GM12865 (cell line): ENCODE measurements at regions not wholly inside any gene's neighbourhood (a gene's known extent, or its start where the extent isn't known, plus 50 kb on each side); places are given as distances from the start of the nearest gene placed in this dataset.

Source experiments
- DNase-seq: peaks from one replicate; pipeline ENCODE4 v3.0.0; 2010; ENCODE audit warnings: low read depth
- H3K4me3 ChIP-seq: 2 replicates; pipeline ENCODE4 v1.5.1; 2011; ENCODE audit warnings: mild to moderate bottlenecking, low read depth, low read length, control low read depth
- CTCF ChIP-seq: IDR thresholded peaks from 2 replicates; pipeline ENCODE4 v1.5.1; 2011; ENCODE audit warnings: low read length, control low read depth, low read depth, inconsistent platforms; ENCODE audit not compliant: insufficient read depth; ENCODE audit errors: missing control alignments

GRCh38 chr7:94177441-94177840 lies 173.3 kb upstream of the BET1 start:
- DNase-seq = no peak
- no peak overlapping the region for H3K4me3 ChIP-seq
- no peak for TF ChIP-seq CTCF

- TF ChIP-seq CTCF = no peak
- peak; percentile 79 for DNase-seq
- H3K4me3 ChIP-seq = no peak overlapping the region
These were observed 174.1 kb upstream of the BET1 start for GRCh38 chr7:94178230-94178629.

GRCh38 chr7:94179466-94179865 lies 175.3 kb upstream of the BET1 start:
- TF ChIP-seq CTCF = no peak

GRCh38 chr7:94182066-94182465 lies 177.9 kb upstream of the BET1 start:
- no peak overlapping the region for H3K4me3 ChIP-seq
- no peak for TF ChIP-seq CTCF
- no peak for DNase-seq

More at GRCh38 chr7:94179466-94179865, 175.3 kb upstream of the BET1 start:
- no peak for DNase-seq
- no peak overlapping the region for H3K4me3 ChIP-seq

GRCh38 chr7:94182721-94183120 lies 178.6 kb upstream of the BET1 start:
- no peak for TF ChIP-seq CTCF
- H3K4me3 ChIP-seq = no peak overlapping the region
- no peak for DNase-seq

GRCh38 chr7:94183289-94183749 lies 179.2 kb upstream of the BET1 start:
- DNase-seq = no peak
- no peak overlapping the region for H3K4me3 ChIP-seq
- TF ChIP-seq CTCF = no peak

- DNase-seq = no peak
- no peak for TF ChIP-seq CTCF
- H3K4me3 ChIP-seq = no peak overlapping the region
These were observed 179.7 kb upstream of the BET1 start for GRCh38 chr7:94183891-94184290.
